WTC11 (cell line): ENCODE measurements at regions not wholly inside any gene's neighbourhood (a gene's known extent, or its start where the extent isn't known, plus 50 kb on each side); places are given as distances from the start of the nearest gene placed in this dataset.

ENCODE experiments used
- ATF2 ChIP-seq: sonication (generic); formaldehyde crosslinking; IDR thresholded peaks from 2 replicates; pipeline ENCODE4 v1.8.1; 2022; ENCODE audit warnings: low read depth, missing genetic modification reagents, borderline replicate concordance
- CREM ChIP-seq: sonication (generic); formaldehyde crosslinking; IDR thresholded peaks from 2 replicates; pipeline ENCODE4 v1.8.1; 2022; ENCODE audit warnings: mild to moderate bottlenecking, missing genetic modification reagents, moderate library complexity
- CTCF ChIP-seq: fragments of 200-600 bp; IDR thresholded peaks from 2 replicates; pipeline ENCODE4 v1.8.0; 2022; ENCODE audit warnings: antibody characterized with exemption

DNA sequence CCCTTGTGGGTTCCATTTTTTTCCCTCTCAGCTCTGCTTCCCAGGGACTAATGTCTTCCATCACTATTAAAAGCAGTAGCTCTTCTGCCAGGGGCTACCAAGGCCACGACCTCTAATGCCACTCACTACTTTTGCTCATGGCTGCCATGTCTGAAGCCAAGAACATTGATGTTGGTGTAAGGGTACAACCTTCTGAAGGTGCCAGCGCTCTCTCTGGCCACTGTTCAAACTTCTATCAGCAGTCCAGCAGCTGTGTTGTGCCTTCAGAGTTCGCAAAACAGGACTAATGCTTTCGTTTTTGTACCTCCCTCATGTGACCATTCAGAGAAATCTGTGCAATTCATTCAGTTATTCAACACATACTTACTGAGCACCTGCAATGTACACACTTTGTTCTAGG lies 121.5 kb upstream of the ENPEP start:
- no peak for TF ChIP-seq CTCF
- no peak for TF ChIP-seq ATF2 (CRISPR knock-in tag)
- TF ChIP-seq CREM (CRISPR knock-in tag): no peak
